DMS 273 (cell line): ENCODE measurements at regions not wholly inside any gene's neighbourhood (a gene's known extent, or its start where the extent isn't known, plus 50 kb on each side); places are given as distances from the start of the nearest gene placed in this dataset.
"Not testable (repeated sequence)": the region's sequence is repeated elsewhere in the genome, so short reads cannot be mapped to it uniquely, and the experiment has no call there.

ENCODE experiments used
- DNase-seq: peaks from one replicate; lab custom pipeline; 2025; ENCODE audit not compliant: unreplicated experiment; lab: John Stamatoyannopoulos, UW

DNA sequence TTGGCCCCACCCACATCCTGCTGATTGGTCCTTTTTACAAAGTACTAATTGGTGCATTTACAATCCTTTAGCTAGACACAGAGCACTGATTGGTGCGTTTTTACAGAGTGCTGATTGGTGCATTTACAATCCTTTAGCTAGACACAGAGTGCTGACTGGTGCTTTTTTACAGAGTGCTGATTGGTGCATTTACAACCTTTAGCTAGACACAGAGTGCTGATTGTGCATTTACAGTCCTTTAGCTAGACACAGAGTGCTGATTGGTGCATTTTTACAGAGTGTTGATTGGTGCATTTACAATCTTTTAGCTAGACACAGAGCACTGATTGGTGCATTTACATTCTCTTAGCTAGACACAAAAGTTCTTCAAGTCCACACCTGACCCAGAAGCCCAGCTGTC is 144.2 kb upstream of the XIRP2 start:
- DNase-seq, result not testable (repeated sequence)

DNA sequence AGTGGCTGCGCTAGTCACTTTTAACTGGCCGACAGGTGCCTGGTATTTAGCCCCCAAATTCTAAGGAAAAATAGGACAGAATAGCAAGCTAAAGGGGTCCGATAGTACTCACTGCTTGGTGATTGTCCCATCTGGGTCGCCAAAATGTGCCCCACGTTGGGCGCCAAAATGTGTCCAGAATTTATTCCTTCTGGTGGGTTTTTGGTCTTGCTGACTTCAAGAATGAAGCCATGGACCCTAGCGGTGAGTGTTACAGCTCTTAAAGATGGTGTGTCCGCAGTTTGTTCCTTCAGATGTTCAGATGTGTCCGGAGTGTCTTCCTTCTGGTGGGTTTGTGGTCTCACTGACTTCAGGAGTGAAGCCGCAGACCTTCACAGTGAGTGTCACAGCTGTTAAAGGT is 144.8 kb upstream of the XIRP2 start:
- DNase-seq, result peak; percentile 2

DNA sequence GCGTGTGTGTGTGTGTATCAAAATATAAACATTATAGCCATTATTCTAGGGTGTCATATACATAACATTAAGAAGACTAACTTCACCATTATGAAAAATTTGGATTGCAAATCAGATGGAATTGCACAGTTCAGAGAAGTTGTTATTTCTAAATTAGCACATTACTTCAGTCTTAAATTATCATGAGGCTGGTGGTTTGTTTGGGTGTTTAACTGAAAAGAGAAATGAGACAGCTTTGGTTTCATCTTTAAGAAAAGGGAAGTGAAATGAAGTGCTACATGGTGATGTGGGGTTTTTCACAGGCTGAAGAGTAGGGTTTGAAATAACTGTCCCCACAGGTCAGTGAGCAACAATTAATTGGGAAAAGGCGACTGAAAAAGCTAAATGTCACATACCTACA is 161.2 kb upstream of the XIRP2 start:
- DNase-seq, result no peak

DNA sequence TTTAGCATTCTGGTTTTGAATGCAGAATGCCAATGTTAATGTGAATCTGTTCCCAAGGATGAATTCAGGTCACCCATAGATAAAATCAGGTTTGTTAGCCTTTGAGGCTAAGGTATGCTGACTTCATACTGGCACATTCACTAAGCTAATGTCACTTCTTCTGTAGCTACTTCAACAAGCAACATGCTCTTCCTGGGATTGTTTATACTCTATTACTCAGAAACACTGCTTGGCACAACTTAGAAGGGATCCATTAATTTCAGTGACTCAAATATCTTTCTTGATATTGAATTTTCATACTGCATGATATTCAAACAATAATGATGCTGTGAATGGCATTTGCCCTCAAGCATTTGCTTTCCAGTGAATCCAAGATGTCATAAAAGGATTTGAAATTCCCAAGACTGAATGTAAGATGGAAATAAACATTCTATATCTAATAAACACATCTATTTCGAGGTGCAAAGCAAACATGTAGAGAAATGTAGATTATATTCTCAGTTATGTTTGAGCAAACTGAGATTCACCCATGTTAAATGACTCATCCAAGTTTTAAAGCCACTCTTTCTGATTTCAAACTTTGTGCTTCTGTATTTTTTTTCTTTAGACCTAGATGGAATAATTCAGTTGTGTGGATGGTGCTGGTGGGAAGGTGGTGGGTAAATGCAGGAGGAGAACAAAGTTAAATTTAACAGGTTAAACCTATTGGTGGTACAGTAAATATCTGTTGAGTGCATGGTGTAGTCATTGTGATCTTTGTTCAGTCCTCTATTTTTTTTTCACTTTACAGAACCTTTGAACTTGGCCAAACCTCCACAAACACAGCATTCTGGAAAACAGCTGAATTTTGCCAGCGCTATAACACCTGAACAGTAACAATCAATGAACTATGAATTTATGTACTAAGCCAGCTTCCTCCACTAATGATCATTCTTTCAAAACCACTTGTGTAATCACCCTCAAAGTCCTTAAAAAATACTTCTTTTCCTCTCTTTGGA is 162.1 kb upstream of the XIRP2 start:
- no peak for DNase-seq

DNA sequence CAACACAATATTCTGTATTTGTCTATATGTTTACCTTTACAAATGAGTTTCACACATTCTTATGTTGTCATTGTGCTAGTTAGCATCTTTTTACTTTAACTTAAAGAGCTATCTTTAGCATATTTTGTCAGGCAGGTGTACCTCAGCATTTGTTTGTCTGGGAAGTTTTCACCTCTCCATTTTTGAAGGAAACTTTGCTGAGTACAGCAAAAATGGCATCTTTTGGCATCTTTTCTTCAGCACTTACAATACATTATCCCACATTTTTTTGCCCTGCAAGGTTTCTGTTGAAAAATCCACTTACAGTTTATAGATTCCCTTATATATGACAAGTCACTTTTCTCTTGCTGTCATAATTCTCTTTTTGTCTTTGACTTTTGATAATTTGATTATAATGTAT is 171.3 kb upstream of the XIRP2 start:
- DNase-seq, result no peak

DNA sequence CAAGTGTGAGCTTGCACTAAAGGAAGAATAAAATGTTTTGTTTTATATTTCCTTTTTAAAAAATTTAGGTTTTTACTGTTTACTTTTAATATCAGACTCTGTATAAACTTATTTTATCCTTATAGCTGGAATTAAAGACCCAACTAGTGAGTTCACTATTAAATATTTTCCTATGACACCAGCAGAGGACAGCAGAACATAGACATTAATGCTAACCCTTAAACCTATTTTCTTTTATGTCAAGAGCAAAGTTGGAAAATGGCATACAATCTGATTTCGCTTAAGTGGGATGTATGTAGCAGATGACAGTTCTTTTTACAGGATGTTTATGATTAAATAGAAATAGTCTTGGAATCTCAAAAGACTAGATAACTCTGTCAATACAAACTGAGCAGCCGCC is 188.2 kb upstream of the XIRP2 start:
- DNase-seq, result peak; percentile 1

DNA sequence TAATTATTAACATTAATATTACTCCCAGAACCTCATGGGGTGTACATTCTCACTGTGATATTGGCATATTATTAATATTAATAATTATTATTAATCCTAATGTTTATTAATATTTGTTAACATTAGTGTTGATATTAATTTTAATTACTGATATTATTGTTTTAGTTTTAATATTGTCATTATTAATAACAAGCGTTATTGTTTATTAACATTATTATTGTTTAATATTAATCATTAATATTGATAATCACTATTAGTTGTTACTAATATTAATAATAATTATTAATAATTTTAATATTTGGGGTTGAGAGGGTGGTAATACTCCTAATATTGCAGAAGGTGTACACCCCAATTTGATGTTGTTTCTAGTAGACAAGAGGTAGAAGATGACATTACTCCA is 193.1 kb upstream of the XIRP2 start:
- no peak for DNase-seq

DNA sequence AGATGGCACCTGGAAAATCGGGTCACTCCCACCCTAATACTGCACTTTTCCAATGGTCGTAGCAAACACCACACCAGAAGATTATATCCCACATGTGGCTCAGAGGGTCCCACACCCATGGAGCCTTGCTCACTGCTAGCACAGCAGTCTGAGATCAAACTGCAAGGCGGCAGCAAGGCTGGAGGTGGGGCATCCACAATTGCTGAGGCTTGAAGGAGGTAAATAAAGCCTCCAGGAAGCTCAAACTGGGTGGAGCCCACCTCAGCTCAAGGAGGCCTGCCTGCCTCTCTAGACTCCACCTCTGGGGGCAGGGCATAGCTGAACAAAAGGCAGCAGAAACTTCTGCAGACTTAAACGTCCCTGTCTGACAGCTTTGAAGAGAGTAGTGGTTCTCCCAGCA is 192.0 kb upstream of the SCN7A start:
- DNase-seq, result not testable (repeated sequence)

DNA sequence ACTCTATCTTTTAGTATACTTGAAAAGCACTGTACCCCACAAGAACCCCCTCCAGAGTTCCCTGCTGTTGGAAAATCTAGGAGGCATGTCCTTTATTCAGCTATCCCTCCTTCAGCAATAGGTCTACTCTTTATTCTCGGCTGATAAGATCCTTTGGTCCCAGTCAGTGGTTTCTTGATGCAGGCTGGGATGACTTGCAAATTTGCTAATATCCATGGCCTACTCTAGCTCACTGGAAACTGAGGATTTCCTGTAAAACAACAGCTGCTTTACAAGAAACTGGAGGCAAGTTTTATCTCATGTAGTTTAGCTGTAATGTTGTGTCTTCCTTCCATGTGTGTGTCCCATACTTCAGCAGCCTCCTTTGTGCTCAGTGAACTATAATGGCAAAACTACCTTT is 183.9 kb upstream of the SCN7A start:
- DNase-seq, result no peak

DNA sequence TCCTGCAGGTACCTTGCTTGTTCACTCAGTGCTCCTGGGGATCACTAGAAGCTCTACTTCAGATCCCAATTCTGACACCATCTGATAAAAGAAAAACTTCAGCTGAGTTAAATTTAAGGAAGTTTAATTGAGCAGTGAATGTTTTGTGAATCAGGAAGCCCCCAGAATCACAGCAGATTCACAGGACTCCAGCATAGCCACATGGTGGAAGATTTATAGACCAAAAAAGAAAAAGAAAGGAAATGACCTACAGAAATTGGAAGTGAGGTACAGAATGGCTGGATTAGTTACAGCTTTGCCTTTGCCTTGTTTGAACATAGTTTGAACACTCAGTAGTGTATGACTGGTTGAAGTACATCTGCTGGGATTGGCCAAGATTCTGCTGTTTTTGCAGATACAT is 182.7 kb upstream of the SCN7A start:
- no peak for DNase-seq

DNA sequence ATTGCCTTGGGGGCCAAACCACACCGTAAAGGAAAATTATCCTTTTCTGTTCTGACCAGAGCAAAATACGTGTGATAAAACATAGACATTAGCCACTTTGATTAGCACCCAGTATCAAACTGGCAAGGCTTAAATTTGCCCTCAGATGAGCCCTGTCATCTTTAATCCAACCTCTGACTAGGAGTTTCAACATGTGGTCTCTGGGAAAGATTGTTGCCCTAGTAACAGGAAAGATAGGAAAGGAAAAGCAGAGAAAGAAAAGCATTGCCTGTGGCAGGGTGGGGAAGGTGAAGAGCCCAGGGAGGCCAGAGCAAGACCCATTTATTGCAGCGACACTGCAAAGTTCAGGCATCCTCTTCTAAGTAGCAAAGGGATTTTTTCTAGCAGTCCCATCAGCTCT is 181.5 kb upstream of the SCN7A start:
- DNase-seq, result no peak

DNA sequence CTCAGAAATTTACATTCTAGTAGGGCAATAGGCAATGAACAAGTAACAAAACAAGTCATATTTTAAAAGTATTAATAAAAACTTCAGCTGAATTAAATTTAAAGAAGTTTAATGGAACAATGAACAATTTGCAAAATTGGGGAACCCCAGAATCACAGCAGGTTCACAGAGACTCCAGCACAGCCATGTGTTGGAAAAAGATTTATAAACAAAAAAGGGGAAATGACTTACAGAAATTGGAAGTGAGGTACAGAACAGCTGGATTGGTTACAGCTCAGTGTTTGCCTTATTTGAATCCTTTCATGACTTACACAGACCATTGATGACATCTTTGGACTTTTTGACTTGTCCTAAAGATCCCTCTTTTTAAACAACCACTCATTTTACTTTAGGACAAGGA is 179.9 kb upstream of the SCN7A start:
- DNase-seq, result no peak

DNA sequence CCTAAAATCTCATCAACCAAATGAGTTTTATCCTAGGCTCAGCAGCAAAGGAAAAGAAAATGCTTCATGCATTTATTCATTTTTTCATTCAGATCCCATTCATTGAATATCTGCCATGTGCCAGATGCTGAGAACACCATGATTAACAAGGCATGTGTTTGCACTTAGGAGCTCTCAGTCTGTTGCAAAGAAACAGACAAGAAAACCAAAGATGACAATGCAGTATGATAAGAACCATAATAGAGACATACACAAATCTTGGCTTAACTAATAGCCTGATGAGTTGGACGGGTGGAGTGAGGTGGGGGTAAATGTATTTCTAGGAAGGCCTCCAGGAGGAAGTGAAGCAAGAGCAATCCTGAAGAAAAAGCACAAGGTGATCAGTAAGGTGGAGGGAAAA is 177.8 kb upstream of the SCN7A start:
- DNase-seq, result no peak

DNA sequence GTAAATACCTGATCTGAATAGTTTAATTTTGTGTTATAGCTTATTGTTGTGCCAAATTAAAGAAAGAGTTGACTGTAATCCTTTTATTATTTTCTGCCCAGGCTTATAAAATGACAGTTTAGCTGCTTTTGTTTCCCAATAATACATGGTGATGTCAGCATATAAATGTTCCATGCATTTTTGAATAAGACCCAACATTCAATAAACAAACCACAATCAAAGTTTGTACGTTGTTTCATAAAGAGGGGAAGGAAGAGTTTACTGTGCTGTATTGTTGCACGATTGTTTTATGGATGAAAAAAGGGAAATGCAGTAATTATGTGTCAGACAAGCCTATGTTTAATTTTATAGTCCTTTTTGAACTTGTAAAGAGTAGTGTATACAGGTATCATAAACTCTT is 177.2 kb upstream of the SCN7A start:
- no peak for DNase-seq

DNA sequence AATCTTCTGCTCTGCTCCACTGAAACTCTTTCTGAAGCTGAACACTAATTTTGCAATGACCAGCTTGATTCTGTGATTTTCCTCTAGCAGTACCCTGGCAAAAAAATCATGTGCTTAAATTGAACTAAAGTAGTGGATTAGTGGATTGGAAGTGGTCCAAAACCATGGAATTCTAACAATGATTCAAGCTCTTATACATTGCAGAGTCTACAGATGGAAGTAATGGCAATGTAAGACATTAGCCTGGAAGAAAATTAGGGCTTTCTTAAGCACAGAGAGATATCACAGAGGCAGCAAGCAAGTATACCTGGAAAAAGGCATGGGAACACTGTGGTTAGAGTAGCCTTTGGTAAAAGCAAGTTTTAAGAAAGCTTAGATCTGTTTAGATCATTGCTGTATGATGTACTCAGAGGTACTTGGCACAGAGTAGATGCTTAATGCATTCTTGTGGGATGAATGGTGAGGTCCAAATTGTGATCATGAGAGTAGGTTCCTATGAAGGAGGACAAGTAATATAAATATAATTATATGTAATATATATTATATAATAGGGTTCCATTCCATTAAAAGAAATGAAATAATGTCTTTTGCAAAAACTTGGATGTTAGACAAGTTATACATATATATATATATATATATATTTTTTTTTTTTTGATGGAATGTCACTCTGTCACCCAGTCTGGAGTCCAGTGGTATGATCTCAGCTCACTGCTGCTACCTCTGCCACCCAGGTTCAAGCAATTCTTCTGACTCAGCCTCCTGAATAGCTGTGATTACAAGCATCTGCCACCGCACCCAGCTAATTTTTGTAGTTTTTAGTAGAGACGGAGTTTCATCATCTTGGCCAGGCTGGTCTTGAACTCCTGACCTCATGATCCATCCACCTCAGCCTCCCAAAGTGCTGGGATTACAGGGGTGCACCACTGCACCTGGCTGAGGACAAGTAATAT is 172.2 kb upstream of the SCN7A start:
- no peak for DNase-seq

DNA sequence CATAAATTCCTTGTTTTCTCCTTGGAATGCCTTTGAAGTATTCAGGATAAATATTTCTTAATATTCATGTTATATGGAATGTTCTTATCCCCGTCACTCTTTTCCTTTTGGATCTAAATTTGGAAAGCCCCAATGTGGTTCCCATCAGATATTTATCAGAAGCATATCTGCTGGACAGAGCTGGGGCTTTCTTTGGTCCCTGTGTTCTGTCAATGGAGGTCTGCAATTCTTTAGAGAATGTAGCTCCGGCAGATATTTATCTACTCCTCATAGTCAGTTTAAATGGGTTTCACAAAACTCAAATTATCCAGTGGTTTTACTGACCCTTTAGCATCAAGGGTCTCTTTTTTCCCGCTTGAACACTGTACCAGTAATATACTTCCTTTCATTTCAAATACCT is 167.8 kb upstream of the SCN7A start:
- no peak for DNase-seq

DNA sequence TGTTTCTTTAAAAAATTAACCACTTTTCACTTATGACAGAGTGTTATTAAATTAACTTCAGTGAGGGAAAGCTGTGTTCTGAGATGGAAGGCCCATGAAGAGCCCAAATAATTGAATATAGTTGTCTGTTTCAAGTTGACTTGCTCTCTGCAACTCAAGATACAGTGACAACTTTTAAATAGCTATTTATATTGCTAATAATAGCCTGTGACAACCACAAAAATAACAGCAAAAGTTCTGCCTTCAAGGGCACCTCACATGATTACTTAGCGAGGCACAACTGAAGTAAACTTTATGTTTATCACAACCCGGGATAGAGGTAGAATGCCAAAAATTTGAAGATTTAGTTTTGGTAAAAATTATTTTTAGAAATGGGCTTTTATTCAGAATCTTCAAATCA is 167.3 kb upstream of the SCN7A start:
- no peak for DNase-seq

DNA sequence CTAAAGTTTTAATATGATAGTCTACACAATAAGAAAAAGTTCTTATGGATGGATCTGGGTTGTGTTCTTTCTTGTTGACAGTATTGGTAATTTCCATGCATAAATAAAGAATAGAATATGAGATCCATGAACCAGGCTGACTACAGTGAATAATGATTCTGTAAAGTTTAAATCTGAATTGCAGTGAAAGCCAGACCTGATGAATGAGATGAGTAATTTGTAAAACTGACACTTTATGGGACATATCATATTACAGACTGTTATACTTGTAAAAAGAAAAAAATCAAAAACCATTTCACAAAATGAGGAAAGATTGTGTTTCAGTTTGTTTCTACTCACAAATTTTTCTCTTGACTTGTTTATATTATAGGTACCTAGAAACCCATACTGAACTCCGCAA is 164.9 kb upstream of the SCN7A start:
- DNase-seq, result no peak

DNA sequence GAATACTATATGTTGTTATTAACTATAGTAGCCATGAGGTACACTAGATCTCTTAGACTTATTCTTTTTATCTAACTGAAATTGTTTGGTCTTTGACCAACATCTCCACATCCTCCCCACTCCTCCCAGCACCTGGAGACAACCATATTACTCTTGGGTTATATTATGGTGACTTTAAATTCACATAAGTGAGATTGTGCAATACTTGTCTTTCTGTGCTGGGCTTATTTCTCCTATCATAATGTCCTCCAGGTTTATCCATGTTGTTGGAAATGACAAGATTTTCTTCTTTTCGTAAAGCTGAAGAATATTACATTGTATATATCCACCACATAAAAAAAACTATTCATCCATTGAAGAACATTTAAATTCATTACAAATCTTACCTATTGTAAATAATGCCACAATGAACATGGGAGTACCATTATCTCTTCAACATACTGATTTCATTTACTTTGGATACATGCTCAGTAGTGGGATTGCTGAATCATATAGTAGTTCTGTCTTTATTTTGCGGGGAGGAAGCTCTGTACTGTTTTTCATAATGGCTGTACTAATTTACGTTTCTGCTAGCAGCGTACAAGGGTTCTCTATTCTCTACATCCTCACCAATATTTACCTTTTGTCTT is 159.2 kb upstream of the SCN7A start:
- DNase-seq, result no peak

DNA sequence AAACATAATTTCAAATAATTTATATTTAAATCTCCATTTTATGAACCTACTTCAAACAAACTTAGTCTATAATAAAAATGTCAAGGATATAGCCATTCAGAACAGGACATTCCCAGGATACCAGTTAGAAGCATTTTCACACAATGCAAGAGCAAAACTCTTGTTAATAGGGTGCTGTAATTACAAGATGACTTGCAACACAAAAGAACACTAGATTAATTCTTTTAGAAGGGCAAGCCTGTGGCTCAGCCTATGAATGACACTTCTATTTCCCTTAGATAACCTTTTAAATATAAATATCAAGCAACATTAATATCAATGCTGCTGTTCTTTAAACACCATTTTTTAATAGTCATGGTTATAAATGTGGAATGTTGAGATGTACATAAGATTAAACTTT is 157.9 kb upstream of the SCN7A start:
- DNase-seq, result no peak

DNA sequence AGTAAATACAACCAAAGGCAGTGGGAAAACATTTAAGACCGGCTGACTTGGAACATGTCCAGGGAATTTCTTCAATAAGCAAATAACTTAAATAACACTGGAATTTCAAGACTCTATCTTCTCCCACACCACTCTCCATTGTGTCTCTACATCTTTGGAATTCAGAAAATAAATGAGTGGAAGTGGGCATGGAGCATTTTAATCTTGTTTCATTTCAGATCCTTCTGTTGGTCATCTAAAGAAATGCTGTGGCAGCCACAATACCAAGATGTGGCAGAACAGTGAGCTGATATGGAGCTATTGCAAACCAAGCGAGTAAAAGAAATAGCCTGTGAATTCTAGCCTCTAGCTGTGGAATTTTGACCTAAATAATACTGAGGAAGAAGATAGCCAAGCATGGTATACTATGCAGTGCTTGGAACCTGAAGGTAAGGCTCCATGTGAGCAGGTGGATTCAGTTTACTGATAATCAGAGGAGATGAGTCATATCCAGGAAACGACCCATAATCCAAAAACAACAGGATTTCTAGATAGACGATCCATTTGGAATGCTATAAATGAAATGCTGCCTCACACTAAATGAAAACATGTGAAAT is 157.1 kb upstream of the SCN7A start:
- no peak for DNase-seq
